OCI-LY7 (cell line): ENCODE measurements at regions not wholly inside any gene's neighbourhood (a gene's known extent, or its start where the extent isn't known, plus 50 kb on each side); places are given as distances from the start of the nearest gene placed in this dataset.

Experiments used
- CTCF ChIP-seq: fragments of 200-600 bp; sonication (generic); conservative IDR thresholded peaks from 2 replicates; pipeline ENCODE4 v1.5.1; 2014; ENCODE audit warnings: mild to moderate bottlenecking, antibody characterized with exemption, low read length, moderate library complexity, mixed read lengths
- EZH2phosphoT487 ChIP-seq: fragments of 200-600 bp; sonication (generic); IDR thresholded peaks from 2 replicates; pipeline ENCODE4 v1.6.1; 2018; ENCODE audit warnings: low read depth, borderline replicate concordance, mild to moderate bottlenecking, mixed run types, antibody characterized with exemption, low read length, moderate library complexity, mixed read lengths

GRCh38 chr14:43141636-43142191 is 1365.4 kb downstream of the FSCB start:
- TF ChIP-seq CTCF (no peak), EZH2phosphoT487 (no peak)
